A549 (cell line): ENCODE measurements at regions not wholly inside any gene's neighbourhood (a gene's known extent, or its start where the extent isn't known, plus 50 kb on each side); places are given as distances from the start of the nearest gene placed in this dataset.

Experiments used
- ATAC-seq, 2 experiments: fragments of 200-7000 bp in 1 of 2; fragments of >200 bp in 1 of 2; cut with Nextera tagmentation in 1 of 2; cut with Tn5 transposase in 1 of 2; 3 replicates each; pipeline versions ENCODE4 v1.8.0 to v1.9.1; 2018 to 2020; ENCODE audit warnings: mild to moderate bottlenecking in 1 of 2, moderate library complexity in 1 of 2
- CTCF ChIA-PET: fragments of 300-600 bp; sonication (Branson Sonifier 250); formaldehyde crosslinking; extraction: SDS; loops from one replicate; lab custom pipeline; 2021; ENCODE audit warnings: antibody characterized with exemption, inconsistent platforms; lab: Yijun Ruan, JAX
- POLR2A ChIA-PET: fragments of 350-600 bp; formaldehyde crosslinking; extraction: SDS; loops from one replicate; lab custom pipeline; 2021; ENCODE audit warnings: antibody characterized with exemption, inconsistent platforms; lab: Yijun Ruan, JAX
- DNase-seq, 2 experiments: peaks; one replicate each; pipeline versions ENCODE4 v3.0.0 to v3.0.0-alpha.2; 2011 to 2016; ENCODE audit warnings: low read depth in 1 of 2, low spot score in 1 of 2
- FAIRE-seq: peaks from 2 replicates; lab custom pipeline; 2011; peaks lifted over from hg19 to GRCh38; lab: Jason Lieb, UNC
- H3K27ac ChIP-seq, 2 experiments: fragments of >200 bp; sonication (Bioruptor Twin); formaldehyde crosslinking; 3 replicates each; pipeline ENCODE4 v1.5.1; 2016 to 2017
- H3K4me1 ChIP-seq: fragments of >200 bp; sonication (Bioruptor Twin); formaldehyde crosslinking; 3 replicates; pipeline ENCODE4 v1.6.1; 2016
- H3K4me2 ChIP-seq: fragments of >200 bp; sonication (Bioruptor Twin); formaldehyde crosslinking; 3 replicates; pipeline ENCODE4 v1.6.1; 2016
- H3K4me3 ChIP-seq: fragments of >200 bp; sonication (Bioruptor Twin); formaldehyde crosslinking; 3 replicates; pipeline ENCODE4 v1.5.1; 2016
- H3K9me3 ChIP-seq: fragments of >200 bp; sonication (Bioruptor Twin); formaldehyde crosslinking; 3 replicates; pipeline ENCODE4 v1.6.1; 2016
- BHLHE40 ChIP-seq: IDR thresholded peaks from 2 replicates; pipeline ENCODE4 v1.6.1; 2012; ENCODE audit warnings: low read depth, low read length, inconsistent platforms
- CBX2 ChIP-seq: fragments of 200-600 bp; sonication (generic); IDR thresholded peaks from 2 replicates; pipeline ENCODE4 v1.6.1; 2016; ENCODE audit warnings: low read depth, mild to moderate bottlenecking, borderline replicate concordance
- CHD2 ChIP-seq: fragments of 150-350 bp; IDR thresholded peaks from 2 replicates; pipeline ENCODE4 v1.6.1; 2014; ENCODE audit warnings: low read length; ENCODE audit not compliant: partially characterized antibody
- E2F6 ChIP-seq: IDR thresholded peaks from 2 replicates; pipeline ENCODE4 v1.6.1; 2012; ENCODE audit warnings: low read depth, borderline replicate concordance
- EP300 ChIP-seq, 2 experiments: fragments of >200 bp; sonication (Bioruptor Twin); formaldehyde crosslinking; IDR thresholded peaks; 2 replicates in 1 of 2; 3 replicates in 1 of 2; pipeline ENCODE4 v1.6.1; 2016 to 2017
- FOSB ChIP-seq: fragments of 250-450 bp; sonication (Bioruptor Pico); IDR thresholded peaks from 2 replicates; pipeline ENCODE4 v1.5.0; 2020; ENCODE audit warnings: mild to moderate bottlenecking, moderate library complexity
- FOSL2 ChIP-seq, 2 experiments: fragments of 450-650 bp in 1 of 2; fragments of >200 bp in 1 of 2; sonication (Bioruptor Twin) in 1 of 2; formaldehyde crosslinking; IDR thresholded peaks; 2 replicates each; pipeline versions ENCODE4 v1.5.0 to v1.6.1; 2016 to 2020; ENCODE audit warnings: mild to moderate bottlenecking in 1 of 2, moderate library complexity in 1 of 2
- HDAC2 ChIP-seq: fragments of 200-600 bp; sonication (generic); IDR thresholded peaks from 2 replicates; pipeline ENCODE4 v1.6.1; 2016
- HEYL ChIP-seq: fragments of 250-450 bp; sonication (Bioruptor Pico); IDR thresholded peaks from 2 replicates; pipeline ENCODE4 v1.8.0; 2021; ENCODE audit warnings: mild to moderate bottlenecking, moderate library complexity
- HMGXB4 ChIP-seq: fragments of 250-450 bp; sonication (Bioruptor Pico); IDR thresholded peaks from 2 replicates; pipeline ENCODE4 v1.5.0; 2021; ENCODE audit warnings: mild to moderate bottlenecking, moderate library complexity, borderline replicate concordance
- JUN ChIP-seq, 2 experiments: fragments of >200 bp; sonication (Bioruptor Twin); formaldehyde crosslinking; IDR thresholded peaks; 2 replicates in 1 of 2; 3 replicates in 1 of 2; pipeline ENCODE4 v1.6.1; 2016 to 2017
- JUNB ChIP-seq: fragments of >200 bp; sonication (Bioruptor Twin); formaldehyde crosslinking; IDR thresholded peaks from 2 replicates; pipeline ENCODE4 v1.6.1; 2016
- KDM1A ChIP-seq: fragments of 200-600 bp; sonication (generic); IDR thresholded peaks from 2 replicates; pipeline ENCODE4 v1.6.1; 2016; ENCODE audit warnings: low read depth, mild to moderate bottlenecking
- MAFK ChIP-seq: fragments of 450-650 bp; IDR thresholded peaks from 2 replicates; pipeline ENCODE4 v1.6.1; 2014; ENCODE audit not compliant: partially characterized antibody
- MAX ChIP-seq: IDR thresholded peaks from 2 replicates; pipeline ENCODE4 v1.6.1; 2012
- MAZ ChIP-seq: fragments of 150-350 bp; IDR thresholded peaks from 2 replicates; pipeline ENCODE4 v1.6.1; 2014; ENCODE audit warnings: antibody characterized with exemption, low read depth, low read length, borderline replicate concordance
- NFE2L2 ChIP-seq: fragments of 150-350 bp; conservative IDR thresholded peaks from 2 replicates; pipeline ENCODE4 v1.6.1; 2014; ENCODE audit warnings: low read length
- NPAS2 ChIP-seq: fragments of 250-450 bp; sonication (Bioruptor Pico); IDR thresholded peaks from 2 replicates; pipeline ENCODE4 v1.8.0; 2022; ENCODE audit warnings: mild to moderate bottlenecking, moderate library complexity, borderline replicate concordance
- NR3C1 ChIP-seq: fragments of >200 bp; sonication (Bioruptor Twin); formaldehyde crosslinking; IDR thresholded peaks from 3 replicates; pipeline ENCODE4 v1.6.1; 2017
- POLR2A ChIP-seq: IDR thresholded peaks from 2 replicates; pipeline ENCODE4 v1.6.1; 2012; ENCODE audit warnings: mild to moderate bottlenecking, low read length
- POLR2AphosphoS2 ChIP-seq: conservative IDR thresholded peaks from 2 replicates; pipeline ENCODE4 v1.6.1; 2012; ENCODE audit warnings: low read length, improper control_type of control experiment, inconsistent platforms
- RFX5 ChIP-seq: fragments of 450-650 bp; IDR thresholded peaks from 2 replicates; pipeline ENCODE4 v1.7.1; 2014; ENCODE audit warnings: antibody characterized with exemption, mild to moderate bottlenecking, moderate library complexity
- RNF2 ChIP-seq: fragments of 200-600 bp; sonication (generic); IDR thresholded peaks from 2 replicates; pipeline ENCODE4 v1.6.1; 2016; ENCODE audit warnings: low read depth, mild to moderate bottlenecking, antibody characterized with exemption, moderate library complexity, borderline replicate concordance
- SMC3 ChIP-seq: fragments of >200 bp; sonication (Bioruptor Twin); formaldehyde crosslinking; IDR thresholded peaks from 3 replicates; pipeline ENCODE4 v1.6.1; 2018; ENCODE audit warnings: inconsistent platforms
- TP53 ChIP-seq: fragments of 250-450 bp; sonication (Bioruptor Pico); IDR thresholded peaks from 2 replicates; pipeline ENCODE4 v1.5.0; 2021; ENCODE audit warnings: mild to moderate bottlenecking, moderate library complexity
- ZC3H11A ChIP-seq: fragments of 450-650 bp; IDR thresholded peaks from 2 replicates; pipeline ENCODE4 v1.6.1; 2014; ENCODE audit warnings: antibody characterized with exemption, mild to moderate bottlenecking
- ZNF302 ChIP-seq: fragments of 250-450 bp; sonication (Bioruptor Pico); IDR thresholded peaks from 2 replicates; pipeline ENCODE4 v1.9.0; 2021; ENCODE audit warnings: inconsistent platforms, mild to moderate bottlenecking, moderate library complexity
- WGBS: methylation state at CpG from one replicate; pipeline ENCODE4 v1.1.6; 2017; ENCODE audit errors: missing lambda C conversion rate; 5-methylcytosine and 5-hydroxymethylcytosine counted together
- TF ChIP-seq, protein P1 (sequence below): fragments of 150-350 bp; IDR thresholded peaks from 2 replicates; pipeline ENCODE4 v1.6.1; 2014; ENCODE audit warnings: low read depth, mild to moderate bottlenecking, low read length

GRCh38 chr22:49196046-49196511, 631.6 kb downstream of the BRD1 start:
- Histone ChIP-seq H3K4me2 (no peak overlapping the region), H3K4me1 (no peaks in the 10 kb centered on the region), H3K9me3 (no peaks in the 10 kb centered on the region), H3K27ac (no peak overlapping the region), H3K4me3 (no peak overlapping the region)
- FAIRE-seq (no peak), ATAC-seq (no peak), DNase-seq (no peak)
- CTCF ChIA-PET = no interaction called here
- TF ChIP-seq CBX2 (no peak), RNF2 (no peak), JUN (IDR thresholded peaks at IDR 0.05) (no peak), ZC3H11A (no peak), BHLHE40 (no peak), FOSL2 (IDR thresholded peaks at IDR 0.05) (no peak), FOSL2 (CRISPR knock-in tag; IDR thresholded peaks at IDR 0.05) (no peak), E2F6 (no peak), NPAS2 (CRISPR knock-in tag) (no peak), KDM1A (no peak), POLR2A (no peak), ZNF302 (CRISPR knock-in tag) (no peak), MAFK (no peak), POLR2AphosphoS2 (no peak), CHD2 (no peak), EP300 (IDR thresholded peaks at IDR 0.05) (no peak), FOSB (CRISPR knock-in tag) (no peak), HEYL (no peak), MAZ (no peak)
- WGBS = 23% methylated on average over 5 of the region's 13 CpGs
- POLR2A ChIA-PET = no interaction called here

GRCh38 chr22:49195636-49196035, 632.0 kb downstream of the BRD1 start:
- no peaks in the 10 kb centered on the region for H3K9me3 ChIP-seq

More at GRCh38 chr22:49195636-49196035, 632.0 kb downstream of the BRD1 start:
- no peak for ATAC-seq
- no peak overlapping the region for H3K4me2 ChIP-seq
- CTCF ChIA-PET = no interaction called here
- no peak overlapping the region for H3K27ac ChIP-seq
- TF ChIP-seq HDAC2 (no peak), NPAS2 (CRISPR knock-in tag) (no peak), MAFK (no peak), BHLHE40 (no peak), MAX (no peak), CBX2 (no peak), NFE2L2 (no peak), JUNB (no peak), SMC3 (no peak), HMGXB4 (CRISPR knock-in tag) (no peak), EP300 (IDR thresholded peaks at IDR 0.05) (no peak), NR3C1 (no peak), TP53 (CRISPR knock-in tag) (no peak), RFX5 (no peak)
- TF ChIP-seq, protein P1, sequence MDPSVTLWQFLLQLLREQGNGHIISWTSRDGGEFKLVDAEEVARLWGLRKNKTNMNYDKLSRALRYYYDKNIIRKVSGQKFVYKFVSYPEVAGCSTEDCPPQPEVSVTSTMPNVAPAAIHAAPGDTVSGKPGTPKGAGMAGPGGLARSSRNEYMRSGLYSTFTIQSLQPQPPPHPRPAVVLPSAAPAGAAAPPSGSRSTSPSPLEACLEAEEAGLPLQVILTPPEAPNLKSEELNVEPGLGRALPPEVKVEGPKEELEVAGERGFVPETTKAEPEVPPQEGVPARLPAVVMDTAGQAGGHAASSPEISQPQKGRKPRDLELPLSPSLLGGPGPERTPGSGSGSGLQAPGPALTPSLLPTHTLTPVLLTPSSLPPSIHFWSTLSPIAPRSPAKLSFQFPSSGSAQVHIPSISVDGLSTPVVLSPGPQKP = no peak
- POLR2A ChIA-PET = no interaction called here
- 32% methylated on average over 4 of the region's 14 CpGs for WGBS
- no peak for DNase-seq
- H3K4me3 ChIP-seq = no peak overlapping the region
- no peak for FAIRE-seq
- no peaks in the 10 kb centered on the region for H3K4me1 ChIP-seq
